HepG2 (cell line): ENCODE measurements at regions not wholly inside any gene's neighbourhood (a gene's known extent, or its start where the extent isn't known, plus 50 kb on each side); places are given as distances from the start of the nearest gene placed in this dataset.

Source experiments
- KAT8 ChIP-seq: IDR thresholded peaks from 2 replicates; pipeline ENCODE4 v1.6.1; 2016; ENCODE audit warnings: missing genetic modification reagents, missing compliant biosample characterization
- NR2C2 ChIP-seq: sonication (generic); formaldehyde crosslinking; IDR thresholded peaks from 2 replicates; pipeline ENCODE4 v1.4.0; 2020; ENCODE audit warnings: missing genetic modification reagents, mild to moderate bottlenecking, moderate library complexity, borderline replicate concordance
- ZNF207 ChIP-seq: fragments of 450-650 bp; IDR thresholded peaks from 2 replicates; pipeline ENCODE4 v1.6.1; 2016; ENCODE audit warnings: antibody characterized with exemption, borderline replicate concordance
- ZNF274 ChIP-seq: sonication (generic); formaldehyde crosslinking; IDR thresholded peaks from 2 replicates; pipeline ENCODE4 v1.5.1; 2020; ENCODE audit warnings: mild to moderate bottlenecking, missing genetic modification reagents
- TF ChIP-seq, protein P1 (sequence below): sonication (generic); formaldehyde crosslinking; IDR thresholded peaks from 2 replicates; pipeline ENCODE4 v1.8.1; 2023; ENCODE audit warnings: missing genetic modification reagents, inconsistent platforms, borderline replicate concordance
- TF ChIP-seq, protein P2 (sequence below): sonication (generic); formaldehyde crosslinking; IDR thresholded peaks from 2 replicates; pipeline ENCODE4 v1.5.0; 2020; ENCODE audit warnings: mild to moderate bottlenecking, missing genetic modification reagents, moderate library complexity

DNA sequence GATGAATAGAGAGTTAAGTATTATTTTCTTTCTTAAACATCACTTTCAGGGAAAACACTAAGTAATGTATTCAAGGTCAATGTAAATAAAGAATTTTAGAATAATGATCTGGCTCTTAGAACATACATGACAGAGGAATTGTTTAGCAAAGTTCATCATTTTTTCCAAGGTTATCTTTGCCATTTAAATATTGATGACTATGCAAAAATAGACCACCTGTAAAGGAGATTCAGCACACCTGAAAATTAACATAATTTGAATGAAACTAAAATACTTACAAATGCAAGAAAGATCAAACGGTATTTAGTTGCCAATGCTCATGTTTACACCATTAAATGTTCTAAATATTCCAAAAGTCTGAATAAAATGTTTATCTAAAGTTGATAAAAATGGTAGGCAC, 782.6 kb upstream of the CHORDC1 start:
- no peak for TF ChIP-seq NR2C2 (CRISPR knock-in tag)
- no peak for TF ChIP-seq KAT8 (CRISPR knock-in tag)
- TF ChIP-seq ZNF207, result no peak
- TF ChIP-seq ZNF274 (CRISPR knock-in tag), result no peak
- TF ChIP-seq, protein P1, sequence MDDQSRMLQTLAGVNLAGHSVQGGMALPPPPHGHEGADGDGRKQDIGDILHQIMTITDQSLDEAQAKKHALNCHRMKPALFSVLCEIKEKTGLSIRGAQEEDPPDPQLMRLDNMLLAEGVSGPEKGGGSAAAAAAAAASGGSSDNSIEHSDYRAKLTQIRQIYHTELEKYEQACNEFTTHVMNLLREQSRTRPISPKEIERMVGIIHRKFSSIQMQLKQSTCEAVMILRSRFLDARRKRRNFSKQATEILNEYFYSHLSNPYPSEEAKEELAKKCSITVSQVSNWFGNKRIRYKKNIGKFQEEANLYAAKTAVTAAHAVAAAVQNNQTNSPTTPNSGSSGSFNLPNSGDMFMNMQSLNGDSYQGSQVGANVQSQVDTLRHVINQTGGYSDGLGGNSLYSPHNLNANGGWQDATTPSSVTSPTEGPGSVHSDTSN, result no peak
- TF ChIP-seq, protein P2, sequence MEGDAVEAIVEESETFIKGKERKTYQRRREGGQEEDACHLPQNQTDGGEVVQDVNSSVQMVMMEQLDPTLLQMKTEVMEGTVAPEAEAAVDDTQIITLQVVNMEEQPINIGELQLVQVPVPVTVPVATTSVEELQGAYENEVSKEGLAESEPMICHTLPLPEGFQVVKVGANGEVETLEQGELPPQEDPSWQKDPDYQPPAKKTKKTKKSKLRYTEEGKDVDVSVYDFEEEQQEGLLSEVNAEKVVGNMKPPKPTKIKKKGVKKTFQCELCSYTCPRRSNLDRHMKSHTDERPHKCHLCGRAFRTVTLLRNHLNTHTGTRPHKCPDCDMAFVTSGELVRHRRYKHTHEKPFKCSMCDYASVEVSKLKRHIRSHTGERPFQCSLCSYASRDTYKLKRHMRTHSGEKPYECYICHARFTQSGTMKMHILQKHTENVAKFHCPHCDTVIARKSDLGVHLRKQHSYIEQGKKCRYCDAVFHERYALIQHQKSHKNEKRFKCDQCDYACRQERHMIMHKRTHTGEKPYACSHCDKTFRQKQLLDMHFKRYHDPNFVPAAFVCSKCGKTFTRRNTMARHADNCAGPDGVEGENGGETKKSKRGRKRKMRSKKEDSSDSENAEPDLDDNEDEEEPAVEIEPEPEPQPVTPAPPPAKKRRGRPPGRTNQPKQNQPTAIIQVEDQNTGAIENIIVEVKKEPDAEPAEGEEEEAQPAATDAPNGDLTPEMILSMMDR (CRISPR knock-in tag), result no peak
